IPS-20b (cell line): ENCODE measurements at regions not wholly inside any gene's neighbourhood (a gene's known extent, or its start where the extent isn't known, plus 50 kb on each side); places are given as distances from the start of the nearest gene placed in this dataset.

Experiments used
- H3K27ac ChIP-seq: one replicate; pipeline ENCODE4 v1.5.1; 2013; ENCODE audit warnings: low read length
- H3K27me3 ChIP-seq: 2 replicates; pipeline ENCODE4 v1.6.1; 2013; ENCODE audit warnings: mild to moderate bottlenecking, low read length, inconsistent platforms; ENCODE audit not compliant: insufficient read depth
- H3K36me3 ChIP-seq: 2 replicates; pipeline ENCODE4 v1.6.1; 2013; ENCODE audit warnings: low read depth, mild to moderate bottlenecking, inconsistent platforms, low read length, moderate library complexity; ENCODE audit not compliant: insufficient read depth
- H3K4me1 ChIP-seq: 2 replicates; pipeline ENCODE4 v1.6.1; 2013; ENCODE audit warnings: mild to moderate bottlenecking, control low read depth, inconsistent platforms, low read length, moderate library complexity; ENCODE audit not compliant: insufficient read depth
- H3K4me3 ChIP-seq: 2 replicates; pipeline ENCODE4 v1.5.1; 2013; ENCODE audit warnings: mild to moderate bottlenecking, low read length, inconsistent platforms
- H3K9ac ChIP-seq: 2 replicates; pipeline ENCODE4 v1.6.1; 2013; ENCODE audit warnings: low read depth, mild to moderate bottlenecking, inconsistent platforms, low read length, moderate library complexity
- H3K9me3 ChIP-seq: 2 replicates; pipeline ENCODE4 v1.6.1; 2013; ENCODE audit warnings: mild to moderate bottlenecking, low read depth, low read length, inconsistent platforms; ENCODE audit not compliant: insufficient read depth

- Histone ChIP-seq H3K27ac (no peak overlapping the region), H3K9ac (no peak overlapping the region), H3K4me3 (no peak overlapping the region), H3K27me3 (no peaks in the 10 kb centered on the region), H3K4me1 (no peaks in the 10 kb centered on the region), H3K36me3 (no peaks in the 10 kb centered on the region), H3K9me3 (no peaks in the 10 kb centered on the region)
Measured at GRCh38 chr9:115360122-115360521, 242.2 kb upstream of the TNC start.

GRCh38 chr9:115362101-115362500 is 244.1 kb upstream of the TNC start:
- no peak overlapping the region for H3K27ac ChIP-seq

GRCh38 chr9:115362640-115363039 is 244.7 kb upstream of the TNC start:
- no peaks in the 10 kb centered on the region for H3K9me3 ChIP-seq
- H3K9ac ChIP-seq: no peak overlapping the region
- no peak overlapping the region for H3K4me3 ChIP-seq
- no peaks in the 10 kb centered on the region for H3K27me3 ChIP-seq
- no peak overlapping the region for H3K27ac ChIP-seq
- H3K4me1 ChIP-seq: no peaks in the 10 kb centered on the region
- H3K36me3 ChIP-seq: no peaks in the 10 kb centered on the region

More at GRCh38 chr9:115362101-115362500, 244.1 kb upstream of the TNC start:
- Histone ChIP-seq H3K4me1 (no peaks in the 10 kb centered on the region), H3K4me3 (no peak overlapping the region), H3K9me3 (no peaks in the 10 kb centered on the region), H3K36me3 (no peaks in the 10 kb centered on the region), H3K27me3 (no peaks in the 10 kb centered on the region), H3K9ac (no peak overlapping the region)

- Histone ChIP-seq H3K27me3 (no peaks in the 10 kb centered on the region), H3K4me3 (no peak overlapping the region), H3K4me1 (no peaks in the 10 kb centered on the region), H3K36me3 (no peaks in the 10 kb centered on the region), H3K9me3 (no peaks in the 10 kb centered on the region), H3K27ac (no peak overlapping the region), H3K9ac (no peak overlapping the region)
Measured at GRCh38 chr9:115364991-115365390, 247.0 kb upstream of the TNC start.

DNA sequence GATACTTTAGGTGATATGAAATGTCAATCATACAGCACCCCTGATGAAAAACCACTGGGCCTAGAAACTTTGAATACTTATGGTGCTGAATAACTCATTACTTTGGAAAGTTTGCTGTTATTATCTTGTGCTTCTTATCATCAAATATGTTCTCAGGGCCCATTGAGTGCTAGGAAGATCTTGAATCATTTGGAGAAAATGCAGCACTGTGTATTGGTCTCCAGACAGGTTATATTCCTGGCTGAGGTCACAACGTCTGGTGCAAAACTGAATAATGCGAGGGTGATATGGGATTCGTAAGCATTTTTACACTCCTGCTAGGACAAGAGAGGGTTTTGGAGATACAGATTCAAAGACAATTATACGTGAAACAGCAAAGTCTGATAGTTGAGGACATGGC is 249.4 kb upstream of the TNC start:
- Histone ChIP-seq H3K36me3 (no peaks in the 10 kb centered on the region), H3K4me1 (no peaks in the 10 kb centered on the region), H3K4me3 (no peak overlapping the region), H3K9me3 (no peaks in the 10 kb centered on the region), H3K9ac (no peak overlapping the region), H3K27me3 (no peaks in the 10 kb centered on the region), H3K27ac (no peak overlapping the region)

GRCh38 chr9:115367780-115368525 is 250.0 kb upstream of the TNC start:
- no peak overlapping the region for H3K27ac ChIP-seq
- no peaks in the 10 kb centered on the region for H3K4me1 ChIP-seq
- no peak overlapping the region for H3K9ac ChIP-seq
- H3K36me3 ChIP-seq: no peaks in the 10 kb centered on the region
- no peak overlapping the region for H3K4me3 ChIP-seq
- no peaks in the 10 kb centered on the region for H3K27me3 ChIP-seq
- H3K9me3 ChIP-seq: no peaks in the 10 kb centered on the region

DNA sequence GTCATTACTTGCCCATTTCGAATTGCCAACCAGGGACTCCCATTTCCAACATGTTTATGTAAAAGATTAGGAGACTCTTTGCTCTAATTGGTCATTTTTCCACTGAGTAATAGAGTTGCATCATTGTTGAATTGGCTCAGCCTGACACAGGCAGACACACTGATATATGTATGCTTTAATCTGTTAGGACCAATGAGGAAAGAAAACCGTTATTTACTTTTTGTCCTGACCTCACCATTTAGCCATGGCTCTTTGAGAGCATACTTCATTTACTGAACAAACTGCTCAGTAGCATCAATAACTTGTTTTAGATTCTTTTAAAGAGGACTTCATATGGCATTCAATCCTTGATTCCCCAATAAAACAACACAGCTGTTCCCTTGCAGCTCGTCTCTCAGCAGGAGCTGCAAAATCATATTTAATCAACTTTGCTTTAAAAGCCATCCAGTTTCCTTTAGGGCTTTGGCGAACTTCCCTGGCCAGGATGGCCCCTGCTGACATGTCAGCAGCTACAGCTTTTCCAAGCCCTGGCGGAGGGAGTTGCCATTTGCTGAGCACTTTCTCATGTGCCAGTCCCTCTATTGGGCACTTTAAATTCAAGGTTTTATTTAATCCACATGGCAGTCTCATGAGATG is 251.5 kb upstream of the TNC start:
- Histone ChIP-seq H3K4me3 (no peak overlapping the region), H3K4me1 (no peaks in the 10 kb centered on the region), H3K36me3 (no peaks in the 10 kb centered on the region), H3K27me3 (no peaks in the 10 kb centered on the region), H3K27ac (no peak overlapping the region), H3K9me3 (no peaks in the 10 kb centered on the region), H3K9ac (no peak overlapping the region)

DNA sequence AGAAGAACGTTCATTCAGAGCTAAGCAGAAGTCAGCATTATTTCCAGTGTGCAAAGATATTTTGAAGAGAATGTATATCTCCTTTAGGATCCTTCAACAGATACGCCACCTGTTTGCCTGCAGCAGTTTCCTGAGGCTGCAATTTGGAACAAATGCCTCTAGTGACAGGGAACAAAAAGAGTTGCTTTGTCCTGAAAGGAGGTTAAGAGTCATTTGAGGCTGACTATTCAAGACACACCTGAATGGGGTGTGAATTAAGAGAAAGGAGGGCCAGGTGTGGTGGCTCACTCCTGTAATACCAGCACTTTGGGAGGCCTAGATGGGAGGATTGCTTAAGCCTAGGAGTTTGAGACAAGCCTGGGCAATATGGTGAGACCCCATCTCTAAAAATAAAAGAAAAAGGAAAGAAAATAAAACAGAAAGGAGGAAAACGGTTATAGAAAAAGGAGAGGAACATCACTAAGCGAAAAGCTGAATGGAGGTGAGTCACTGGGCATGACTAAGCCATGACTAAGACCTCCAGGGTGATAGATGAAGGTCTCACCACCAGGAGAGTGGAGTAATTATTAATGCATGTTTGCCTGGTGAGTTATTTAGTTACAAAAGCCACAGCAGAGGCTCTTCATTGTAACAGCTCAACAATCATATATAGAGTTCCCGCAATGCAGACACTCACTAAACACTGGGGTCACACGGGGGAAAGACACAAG is 255.2 kb upstream of the TNC start:
- Histone ChIP-seq H3K9me3 (no peaks in the 10 kb centered on the region), H3K4me3 (no peak overlapping the region), H3K4me1 (no peaks in the 10 kb centered on the region), H3K27ac (no peak overlapping the region), H3K36me3 (no peaks in the 10 kb centered on the region), H3K9ac (no peak overlapping the region), H3K27me3 (no peaks in the 10 kb centered on the region)

GRCh38 chr9:115373710-115374045 is 255.7 kb upstream of the TNC start:
- Histone ChIP-seq H3K27ac (no peak overlapping the region), H3K4me1 (no peaks in the 10 kb centered on the region), H3K4me3 (no peak overlapping the region), H3K27me3 (no peaks in the 10 kb centered on the region), H3K36me3 (no peaks in the 10 kb centered on the region), H3K9ac (no peak overlapping the region), H3K9me3 (no peaks in the 10 kb centered on the region)

DNA sequence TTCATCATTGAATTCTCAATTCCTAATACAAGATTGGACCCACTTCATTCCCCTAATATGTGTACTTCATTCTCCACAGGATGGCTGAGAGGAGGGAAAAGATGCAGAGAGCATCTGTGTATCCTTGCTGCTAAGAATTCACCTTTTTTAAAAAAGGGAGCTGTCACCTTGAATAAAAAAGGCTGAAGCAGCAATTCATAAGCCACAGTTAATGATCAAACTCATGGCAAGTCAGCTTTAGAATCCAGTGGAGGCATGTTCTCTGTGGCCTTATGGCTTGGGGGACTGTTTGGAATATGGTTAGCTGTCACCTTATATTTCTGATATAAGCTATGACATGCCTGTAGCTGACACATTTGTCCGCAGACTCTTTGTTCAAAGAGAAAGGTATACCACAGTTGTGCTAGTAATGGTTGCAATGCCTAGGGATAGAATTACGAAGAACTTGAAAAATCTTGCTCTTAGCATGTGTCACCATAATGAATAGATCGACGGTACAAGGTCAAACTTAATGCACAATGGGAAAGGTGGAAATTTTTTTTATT is 256.8 kb upstream of the TNC start:
- H3K4me3 ChIP-seq: no peak overlapping the region
- no peaks in the 10 kb centered on the region for H3K27me3 ChIP-seq
- H3K4me1 ChIP-seq: no peaks in the 10 kb centered on the region
- H3K9me3 ChIP-seq: no peaks in the 10 kb centered on the region
- no peaks in the 10 kb centered on the region for H3K36me3 ChIP-seq
- no peak overlapping the region for H3K9ac ChIP-seq
- H3K27ac ChIP-seq: no peak overlapping the region

- Histone ChIP-seq H3K9me3 (peaks cover 18% of the 10 kb centered on the region), H3K36me3 (no peaks in the 10 kb centered on the region), H3K4me3 (no peak overlapping the region), H3K9ac (no peak overlapping the region), H3K27me3 (no peaks in the 10 kb centered on the region), H3K4me1 (no peaks in the 10 kb centered on the region), H3K27ac (no peak overlapping the region)
Measured at GRCh38 chr9:115378241-115378640, 260.3 kb upstream of the TNC start.

DNA sequence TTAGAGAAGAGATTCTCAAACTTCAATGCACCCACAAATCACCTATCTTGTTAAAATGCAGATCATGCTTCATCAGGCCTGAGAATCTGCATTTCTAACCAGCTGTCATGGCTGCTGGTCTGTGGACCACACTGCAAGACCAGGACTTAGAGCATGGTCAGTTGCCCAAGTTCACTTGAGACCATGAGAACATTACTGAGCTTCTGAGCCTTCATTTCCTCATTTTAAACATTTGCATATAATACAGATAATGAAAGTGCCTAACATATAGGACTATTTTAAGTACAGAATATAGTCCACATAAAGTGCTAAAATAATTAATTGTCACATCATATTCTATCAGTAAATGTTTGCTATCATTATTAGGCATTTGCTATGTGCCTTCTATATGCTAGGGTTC is 260.8 kb upstream of the TNC start:
- H3K9me3 ChIP-seq: peaks cover 19% of the 10 kb centered on the region
- no peaks in the 10 kb centered on the region for H3K36me3 ChIP-seq
- H3K4me1 ChIP-seq: no peaks in the 10 kb centered on the region
- no peak overlapping the region for H3K9ac ChIP-seq
- no peaks in the 10 kb centered on the region for H3K27me3 ChIP-seq
- no peak overlapping the region for H3K4me3 ChIP-seq
- H3K27ac ChIP-seq: no peak overlapping the region
